ENCODE measurements at regions not wholly inside any gene's neighbourhood (a gene's known extent, or its start where the extent isn't known, plus 50 kb on each side); places are given as distances from the start of the nearest gene placed in this dataset.

DNA sequence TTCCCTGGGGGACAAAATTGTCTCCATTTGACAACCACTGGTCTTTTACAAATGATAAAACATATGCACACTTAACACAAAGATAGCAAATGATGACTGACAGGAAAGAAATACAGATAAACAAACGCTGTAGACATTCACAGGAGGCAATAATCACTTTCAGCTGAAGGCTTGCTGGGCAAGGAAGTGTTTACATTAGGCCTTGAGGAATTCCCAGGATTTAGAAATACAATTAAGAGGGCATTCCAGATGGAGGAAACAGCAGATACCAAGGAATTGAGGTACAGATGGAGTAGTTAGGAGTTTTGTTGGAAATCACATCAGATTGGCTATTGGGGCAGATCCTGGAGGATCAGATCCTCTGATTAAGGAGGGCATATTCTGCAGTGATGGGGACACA is 93.9 kb downstream of the DYRK2 start:
- TF ChIP-seq, protein P1, sequence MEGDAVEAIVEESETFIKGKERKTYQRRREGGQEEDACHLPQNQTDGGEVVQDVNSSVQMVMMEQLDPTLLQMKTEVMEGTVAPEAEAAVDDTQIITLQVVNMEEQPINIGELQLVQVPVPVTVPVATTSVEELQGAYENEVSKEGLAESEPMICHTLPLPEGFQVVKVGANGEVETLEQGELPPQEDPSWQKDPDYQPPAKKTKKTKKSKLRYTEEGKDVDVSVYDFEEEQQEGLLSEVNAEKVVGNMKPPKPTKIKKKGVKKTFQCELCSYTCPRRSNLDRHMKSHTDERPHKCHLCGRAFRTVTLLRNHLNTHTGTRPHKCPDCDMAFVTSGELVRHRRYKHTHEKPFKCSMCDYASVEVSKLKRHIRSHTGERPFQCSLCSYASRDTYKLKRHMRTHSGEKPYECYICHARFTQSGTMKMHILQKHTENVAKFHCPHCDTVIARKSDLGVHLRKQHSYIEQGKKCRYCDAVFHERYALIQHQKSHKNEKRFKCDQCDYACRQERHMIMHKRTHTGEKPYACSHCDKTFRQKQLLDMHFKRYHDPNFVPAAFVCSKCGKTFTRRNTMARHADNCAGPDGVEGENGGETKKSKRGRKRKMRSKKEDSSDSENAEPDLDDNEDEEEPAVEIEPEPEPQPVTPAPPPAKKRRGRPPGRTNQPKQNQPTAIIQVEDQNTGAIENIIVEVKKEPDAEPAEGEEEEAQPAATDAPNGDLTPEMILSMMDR (IDR thresholded peaks at IDR 0.05): no peak
- TF ChIP-seq POLR2A (IDR thresholded peaks at IDR 0.05): no peak

All from ovary (tissue), 3 donors.